ENCODE measurements at regions not wholly inside any gene's neighbourhood (a gene's known extent, or its start where the extent isn't known, plus 50 kb on each side); places are given as distances from the start of the nearest gene placed in this dataset.
A peak's percentile ranks its signal among the peaks of the same experiment; 100 is the strongest.

DNA sequence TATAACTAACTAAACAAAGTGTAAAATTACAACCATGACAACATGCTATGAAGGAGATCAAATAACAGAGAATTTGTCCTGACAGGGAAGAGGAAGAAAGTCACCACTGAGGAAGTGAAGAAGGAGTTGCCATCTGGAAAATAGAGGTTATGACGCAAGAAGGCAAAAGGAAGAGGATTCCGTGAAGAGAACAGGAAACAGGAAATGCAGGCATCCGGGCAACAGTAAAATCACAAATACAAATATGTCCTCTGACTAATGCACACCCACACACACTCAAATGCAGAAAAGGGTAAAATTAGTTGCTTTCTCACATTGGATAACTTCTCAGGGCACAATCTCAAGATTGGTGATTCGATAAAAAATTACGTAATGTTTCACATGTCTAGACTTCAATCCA lies 278.4 kb downstream of the TMX3 start:
- H3K4me1 ChIP-seq (ENCODE audit: control insufficient read depth, insufficient read depth, low read length), result no peaks in the 10 kb centered on the region
- WGBS (ENCODE audit: insufficient coverage, low lambda C conversion rate), result 80% methylated on average over 4 of the region's 5 CpGs

DNA sequence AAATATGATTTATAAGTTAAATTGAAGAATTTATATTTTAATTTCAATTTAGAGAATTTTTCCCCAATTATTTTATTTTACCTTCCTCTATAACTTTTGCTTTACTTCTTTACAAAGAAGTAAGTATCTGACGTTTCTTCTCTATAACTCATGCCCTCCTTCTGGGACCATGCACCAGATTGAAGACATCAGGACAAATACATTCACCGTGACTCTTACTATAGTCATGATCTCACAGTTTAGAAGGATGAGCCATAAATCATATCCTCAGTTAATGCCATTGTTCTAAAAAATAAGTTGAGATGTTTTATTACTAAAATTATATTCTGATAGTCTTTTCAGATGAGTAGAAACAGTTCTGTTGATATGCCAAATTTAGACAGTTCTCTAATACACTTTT lies 279.3 kb downstream of the TMX3 start:
- Histone ChIP-seq H3K4me1 (ENCODE audit: control insufficient read depth, insufficient read depth, low read length) (no peaks in the 10 kb centered on the region), H3K27ac (ENCODE audit: low read length) (no peak overlapping the region), H3K27me3 (ENCODE audit: control insufficient read depth, insufficient read depth, low read length) (no peaks in the 10 kb centered on the region), H3K36me3 (ENCODE audit: control insufficient read depth, insufficient read depth, low read length) (no peaks in the 10 kb centered on the region), H3K9me3 (ENCODE audit: control insufficient read depth, low read depth, low read length) (no peaks in the 10 kb centered on the region), H3K4me3 (ENCODE audit: low read length) (no peak overlapping the region)
- DNase-seq, result no peak
- 83% methylated on average over 1 of the region's 2 CpGs for WGBS (ENCODE audit: insufficient coverage, low lambda C conversion rate)

More for the DNA sequence above, 278.4 kb downstream of the TMX3 start:
- H3K36me3 ChIP-seq (ENCODE audit: control insufficient read depth, insufficient read depth, low read length), result no peaks in the 10 kb centered on the region
- no peak for DNase-seq
- H3K27ac ChIP-seq (ENCODE audit: low read length), result no peak overlapping the region
- no peak overlapping the region for H3K4me3 ChIP-seq (ENCODE audit: low read length)
- H3K27me3 ChIP-seq (ENCODE audit: control insufficient read depth, insufficient read depth, low read length), result no peaks in the 10 kb centered on the region
- no peaks in the 10 kb centered on the region for H3K9me3 ChIP-seq (ENCODE audit: control insufficient read depth, low read depth, low read length)

DNA sequence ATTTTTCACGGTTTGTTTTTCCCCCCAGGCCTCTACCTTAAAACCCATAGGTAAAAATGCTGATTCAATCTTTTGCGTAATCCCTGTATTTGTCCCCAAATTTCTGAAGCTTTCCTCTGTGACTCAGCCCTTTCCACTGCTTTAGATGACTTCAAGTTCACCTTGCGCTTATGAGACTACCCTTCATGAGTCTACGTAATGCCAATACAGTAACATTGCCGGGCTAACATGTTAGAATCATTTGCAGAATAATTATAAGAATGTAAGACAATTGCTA lies 283.0 kb downstream of the TMX3 start:
- Histone ChIP-seq H3K27ac (ENCODE audit: low read length) (no peak overlapping the region), H3K4me1 (ENCODE audit: control insufficient read depth, insufficient read depth, low read length) (no peaks in the 10 kb centered on the region), H3K27me3 (ENCODE audit: control insufficient read depth, insufficient read depth, low read length) (no peaks in the 10 kb centered on the region), H3K4me3 (ENCODE audit: low read length) (no peak overlapping the region), H3K36me3 (ENCODE audit: control insufficient read depth, insufficient read depth, low read length) (no peaks in the 10 kb centered on the region), H3K9me3 (ENCODE audit: control insufficient read depth, low read depth, low read length) (no peaks in the 10 kb centered on the region)
- WGBS (ENCODE audit: insufficient coverage, low lambda C conversion rate), result 100% methylated on average over 1 of the region's 5 CpGs
- DNase-seq, result no peak

DNA sequence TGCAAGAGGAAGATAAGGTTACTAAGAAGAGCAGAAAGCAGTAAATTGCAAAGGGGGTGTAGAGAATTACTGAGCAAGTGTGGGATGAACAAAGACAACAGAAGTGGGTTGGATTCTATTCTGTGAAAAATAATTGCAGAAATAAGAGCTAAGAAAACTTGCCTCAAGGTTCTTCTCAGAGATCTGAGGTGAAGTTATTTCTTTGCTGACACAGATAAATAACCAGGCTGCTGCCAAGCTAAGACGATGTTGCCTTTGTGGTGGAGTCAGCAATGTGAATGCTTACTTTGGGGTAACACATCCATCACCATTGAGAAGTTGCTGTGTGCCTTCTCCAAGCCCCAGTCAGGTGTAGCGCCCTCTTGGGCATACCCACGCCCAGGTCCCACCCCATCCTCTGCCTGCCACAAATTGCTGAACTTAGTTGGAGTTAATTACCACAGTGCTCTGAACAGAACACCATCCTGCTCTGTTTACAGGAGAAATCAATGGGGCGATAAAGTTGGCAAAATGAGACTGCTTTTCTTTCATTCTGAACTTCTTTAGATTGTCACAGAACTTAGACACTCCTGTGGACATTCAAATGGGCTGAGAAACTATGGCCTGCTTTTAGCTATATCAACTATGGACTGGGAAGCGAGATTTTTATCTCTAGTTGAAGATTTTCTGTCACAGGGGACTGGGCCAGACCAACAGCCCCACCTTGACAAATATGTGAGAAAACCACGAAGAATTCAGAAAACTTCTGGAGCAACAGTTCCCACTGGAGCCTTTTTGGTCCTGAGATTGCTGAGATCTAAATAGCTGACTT lies 283.6 kb downstream of the TMX3 start:
- Histone ChIP-seq H3K4me1 (ENCODE audit: control insufficient read depth, insufficient read depth, low read length) (no peaks in the 10 kb centered on the region), H3K4me3 (ENCODE audit: low read length) (no peak overlapping the region), H3K36me3 (ENCODE audit: control insufficient read depth, insufficient read depth, low read length) (no peaks in the 10 kb centered on the region), H3K27me3 (ENCODE audit: control insufficient read depth, insufficient read depth, low read length) (no peaks in the 10 kb centered on the region), H3K27ac (ENCODE audit: low read length) (no peak overlapping the region), H3K9me3 (ENCODE audit: control insufficient read depth, low read depth, low read length) (no peaks in the 10 kb centered on the region)
- WGBS (ENCODE audit: insufficient coverage, low lambda C conversion rate), result no CpG with 5 or more reads among the region's 6 CpGs
- no peak for DNase-seq

DNA sequence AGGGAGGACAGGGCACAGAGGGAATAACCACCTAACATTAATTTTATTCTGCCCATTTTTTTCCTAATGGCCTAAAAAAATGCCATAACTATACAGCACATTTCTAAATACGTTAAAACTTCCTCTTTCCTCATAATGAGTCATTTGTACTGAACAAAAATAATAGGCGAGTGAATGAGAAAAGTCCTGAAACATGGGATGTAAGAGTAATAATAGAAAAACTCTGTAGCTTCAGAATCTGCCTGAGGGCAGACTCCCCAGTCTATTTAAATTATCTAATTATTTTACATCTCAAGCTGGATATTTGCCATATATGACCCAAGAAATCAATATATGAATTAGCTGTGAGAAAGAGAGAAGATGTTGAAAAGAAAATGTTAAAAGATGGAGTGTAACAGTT lies 285.1 kb downstream of the TMX3 start:
- no peaks in the 10 kb centered on the region for H3K9me3 ChIP-seq (ENCODE audit: control insufficient read depth, low read depth, low read length)
- no peak for DNase-seq
- H3K4me1 ChIP-seq (ENCODE audit: control insufficient read depth, insufficient read depth, low read length), result no peaks in the 10 kb centered on the region
- no peaks in the 10 kb centered on the region for H3K27me3 ChIP-seq (ENCODE audit: control insufficient read depth, insufficient read depth, low read length)
- H3K4me3 ChIP-seq (ENCODE audit: low read length), result no peak overlapping the region
- H3K27ac ChIP-seq (ENCODE audit: low read length), result no peak overlapping the region
- 82% methylated on average over 2 of the region's 2 CpGs for WGBS (ENCODE audit: insufficient coverage, low lambda C conversion rate)
- no peaks in the 10 kb centered on the region for H3K36me3 ChIP-seq (ENCODE audit: control insufficient read depth, insufficient read depth, low read length)

DNA sequence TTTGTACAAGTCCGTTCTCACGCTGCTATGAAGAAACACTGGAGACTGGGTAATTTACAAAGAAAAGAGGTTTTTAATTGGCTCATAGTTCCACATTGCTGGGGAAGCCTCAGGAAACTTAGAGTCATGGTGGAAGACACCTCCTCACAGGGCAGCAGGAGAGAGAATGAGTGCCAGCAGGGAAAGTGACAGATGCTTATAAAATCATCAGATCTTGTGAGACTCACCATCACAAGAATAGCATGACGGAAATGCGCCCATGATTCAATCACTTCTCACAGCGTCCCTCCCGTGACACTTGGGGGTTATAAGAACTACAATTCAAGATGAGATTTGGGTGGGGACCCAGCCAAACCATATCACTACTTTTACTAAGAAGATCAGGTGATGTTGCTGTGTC lies 285.8 kb downstream of the TMX3 start:
- H3K4me1 ChIP-seq (ENCODE audit: control insufficient read depth, insufficient read depth, low read length), result no peaks in the 10 kb centered on the region
- 100% methylated on average over 1 of the region's 6 CpGs for WGBS (ENCODE audit: insufficient coverage, low lambda C conversion rate)
- DNase-seq, result no peak
- H3K4me3 ChIP-seq (ENCODE audit: low read length), result no peak overlapping the region
- H3K36me3 ChIP-seq (ENCODE audit: control insufficient read depth, insufficient read depth, low read length), result no peaks in the 10 kb centered on the region
- H3K27me3 ChIP-seq (ENCODE audit: control insufficient read depth, insufficient read depth, low read length), result no peaks in the 10 kb centered on the region
- no peaks in the 10 kb centered on the region for H3K9me3 ChIP-seq (ENCODE audit: control insufficient read depth, low read depth, low read length)
- no peak overlapping the region for H3K27ac ChIP-seq (ENCODE audit: low read length)

DNA sequence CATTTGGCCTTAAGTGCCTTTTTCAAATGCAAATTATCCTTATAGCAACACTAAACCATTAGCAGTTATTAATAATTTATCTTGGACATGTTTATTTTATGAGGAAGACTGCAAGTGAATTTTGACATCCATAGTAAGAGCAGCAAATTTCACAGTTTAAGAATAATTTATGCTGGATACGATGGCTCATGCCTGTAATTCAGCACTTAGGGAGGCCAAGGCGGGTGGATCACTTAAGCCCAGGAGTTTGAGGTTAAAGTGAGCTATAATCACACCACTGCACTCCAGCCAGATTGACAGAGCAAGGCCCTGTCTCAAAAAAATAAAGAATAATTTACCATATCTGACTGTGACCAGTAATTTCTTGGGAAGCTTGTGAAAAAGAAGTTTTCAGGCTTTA lies 286.2 kb downstream of the TMX3 start:
- no peak overlapping the region for H3K27ac ChIP-seq (ENCODE audit: low read length)
- H3K27me3 ChIP-seq (ENCODE audit: control insufficient read depth, insufficient read depth, low read length), result no peaks in the 10 kb centered on the region
- no peak overlapping the region for H3K4me3 ChIP-seq (ENCODE audit: low read length)
- no peaks in the 10 kb centered on the region for H3K9me3 ChIP-seq (ENCODE audit: control insufficient read depth, low read depth, low read length)
- no peaks in the 10 kb centered on the region for H3K36me3 ChIP-seq (ENCODE audit: control insufficient read depth, insufficient read depth, low read length)
- H3K4me1 ChIP-seq (ENCODE audit: control insufficient read depth, insufficient read depth, low read length), result no peaks in the 10 kb centered on the region
- no peak for DNase-seq
- no CpG with 5 or more reads among the region's 2 CpGs for WGBS (ENCODE audit: insufficient coverage, low lambda C conversion rate)

DNA sequence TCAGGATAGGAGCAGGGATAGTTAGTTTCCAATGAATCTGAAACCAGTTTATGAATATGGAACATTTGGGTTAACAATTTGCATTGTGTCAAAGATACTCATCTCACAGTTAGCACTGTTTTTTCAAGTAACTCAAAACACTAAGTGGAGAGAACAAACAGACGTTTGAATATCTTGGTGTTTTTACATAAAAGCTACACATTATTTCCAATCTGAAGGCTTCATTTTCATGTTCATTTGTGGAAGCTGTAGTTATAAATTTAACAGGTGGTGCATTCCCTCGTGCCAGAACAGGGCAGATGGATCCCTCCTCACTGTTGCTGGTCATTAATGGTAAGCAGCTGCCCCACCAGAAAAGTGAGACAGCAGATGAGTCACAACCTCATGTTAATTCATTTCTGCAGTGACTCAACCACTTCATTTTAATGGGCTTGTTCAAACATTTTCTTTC lies 286.9 kb downstream of the TMX3 start:
- WGBS (ENCODE audit: insufficient coverage, low lambda C conversion rate), result no CpG with 5 or more reads among the region's 2 CpGs
- Histone ChIP-seq H3K36me3 (ENCODE audit: control insufficient read depth, insufficient read depth, low read length) (no peaks in the 10 kb centered on the region), H3K4me1 (ENCODE audit: control insufficient read depth, insufficient read depth, low read length) (no peaks in the 10 kb centered on the region), H3K27me3 (ENCODE audit: control insufficient read depth, insufficient read depth, low read length) (no peaks in the 10 kb centered on the region), H3K9me3 (ENCODE audit: control insufficient read depth, low read depth, low read length) (no peaks in the 10 kb centered on the region), H3K27ac (ENCODE audit: low read length) (no peak overlapping the region), H3K4me3 (ENCODE audit: low read length) (no peak overlapping the region)
- DNase-seq, result no peak

DNA sequence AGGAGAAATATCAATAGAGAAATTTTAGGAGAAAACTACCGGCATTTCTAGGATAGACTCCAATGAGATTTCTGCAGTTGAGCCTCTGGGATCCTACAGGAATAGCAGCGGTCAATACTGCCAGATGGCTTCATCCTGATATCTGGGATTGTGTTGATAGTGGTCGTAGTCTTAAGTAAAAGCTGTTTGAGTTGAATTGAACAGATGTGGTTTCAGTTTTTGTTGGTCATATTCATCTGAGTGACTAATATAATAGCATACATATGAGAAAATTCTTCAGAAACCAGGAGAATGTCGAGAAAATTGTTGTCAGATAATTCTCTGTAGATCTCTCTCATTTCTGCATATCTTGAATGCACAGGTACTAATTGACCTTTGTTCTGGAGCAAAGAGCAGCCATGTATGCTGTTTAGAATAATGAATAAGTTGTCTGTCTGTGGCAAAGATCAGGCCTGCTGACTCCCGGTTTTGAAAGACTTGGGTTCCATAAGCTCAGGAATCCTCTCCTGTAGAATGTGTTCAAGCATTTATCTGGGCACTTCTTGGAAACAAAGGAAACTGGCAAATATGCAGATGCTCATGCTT lies 288.1 kb downstream of the TMX3 start:
- H3K4me3 ChIP-seq (ENCODE audit: low read length), result no peak overlapping the region
- DNase-seq, result peak; percentile 49 to 74
- no peaks in the 10 kb centered on the region for H3K36me3 ChIP-seq (ENCODE audit: control insufficient read depth, insufficient read depth, low read length)
- H3K9me3 ChIP-seq (ENCODE audit: control insufficient read depth, low read depth, low read length), result no peaks in the 10 kb centered on the region
- no peaks in the 10 kb centered on the region for H3K4me1 ChIP-seq (ENCODE audit: control insufficient read depth, insufficient read depth, low read length)
- peak overlapping the region; percentile 20 for H3K27ac ChIP-seq (ENCODE audit: low read length)
- no peaks in the 10 kb centered on the region for H3K27me3 ChIP-seq (ENCODE audit: control insufficient read depth, insufficient read depth, low read length)
- 60% methylated on average over 2 of the region's 5 CpGs for WGBS (ENCODE audit: insufficient coverage, low lambda C conversion rate)

DNA sequence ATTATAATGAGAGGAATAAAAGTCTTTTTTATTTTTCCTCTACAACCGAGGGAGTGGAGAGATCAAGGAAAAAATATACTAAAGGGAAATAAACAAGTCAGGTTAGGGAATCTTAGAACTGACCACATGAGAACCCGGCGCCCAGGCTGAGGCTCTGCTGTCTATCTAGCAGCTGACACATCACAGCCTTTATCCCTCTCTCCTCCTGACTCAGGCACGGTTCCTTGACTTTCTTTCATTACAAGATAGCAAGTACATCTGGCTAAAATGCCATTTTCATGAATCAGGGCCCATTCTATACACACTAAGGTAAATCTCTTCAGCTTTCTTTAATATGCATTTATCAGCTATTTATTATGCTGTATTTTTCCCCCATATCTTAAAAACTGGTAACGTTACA lies 296.0 kb downstream of the TMX3 start:
- Histone ChIP-seq H3K4me1 (ENCODE audit: control insufficient read depth, insufficient read depth, low read length) (no peaks in the 10 kb centered on the region), H3K9me3 (ENCODE audit: control insufficient read depth, low read depth, low read length) (no peaks in the 10 kb centered on the region), H3K36me3 (ENCODE audit: control insufficient read depth, insufficient read depth, low read length) (no peaks in the 10 kb centered on the region), H3K4me3 (ENCODE audit: low read length) (no peak overlapping the region), H3K27me3 (ENCODE audit: control insufficient read depth, insufficient read depth, low read length) (no peaks in the 10 kb centered on the region), H3K27ac (ENCODE audit: low read length) (no peak overlapping the region)
- WGBS (ENCODE audit: insufficient coverage, low lambda C conversion rate), result 100% methylated on average over 1 of the region's 5 CpGs
- DNase-seq, result no peak
